ENCODE measurements at regions not wholly inside any gene's neighbourhood (a gene's known extent, or its start where the extent isn't known, plus 50 kb on each side); places are given as distances from the start of the nearest gene placed in this dataset.
A peak's percentile ranks its signal among the peaks of the same experiment; 100 is the strongest.
"Not testable (repeated sequence)": the region's sequence is repeated elsewhere in the genome, so short reads cannot be mapped to it uniquely, and the experiment has no call there.

GRCh38 chr5:89816038-89816437 lies 593.5 kb downstream of the CETN3 start:
- TF ChIP-seq POLR2AphosphoS5 (IDR thresholded peaks at IDR 0.05; ENCODE audit: low read depth, low read length) (no peak), TAF1 (IDR thresholded peaks at IDR 0.05; ENCODE audit: borderline replicate concordance, low read depth, low read length) (no peak), POLR2A (IDR thresholded peaks at IDR 0.05; ENCODE audit: low read depth, low read length) (no peak)
- FAIRE-seq (no peak), DNase-seq (ENCODE audit: insufficient read length) (no peak)

GRCh38 chr5:89800735-89801134 lies 608.8 kb downstream of the CETN3 start:
- FAIRE-seq; DNase-seq (ENCODE audit: insufficient read length): not testable (repeated sequence)

GRCh38 chr5:89794504-89794903 lies 615.1 kb downstream of the CETN3 start:
- FAIRE-seq; DNase-seq (ENCODE audit: insufficient read length): not testable (repeated sequence)

GRCh38 chr5:89779734-89780133 lies 629.8 kb downstream of the CETN3 start:
- DNase-seq (ENCODE audit: insufficient read length); FAIRE-seq: not testable (repeated sequence)

- FAIRE-seq (no peak), DNase-seq (ENCODE audit: insufficient read length) (no peak)
- TF ChIP-seq POLR2AphosphoS5 (IDR thresholded peaks at IDR 0.05; ENCODE audit: low read depth, low read length) = no peak
- TF ChIP-seq POLR2A (IDR thresholded peaks at IDR 0.05; ENCODE audit: low read depth, low read length) = no peak
- no peak for TF ChIP-seq TAF1 (IDR thresholded peaks at IDR 0.05; ENCODE audit: borderline replicate concordance, low read depth, low read length)
Observed at GRCh38 chr5:89777758-89778157, 631.8 kb downstream of the CETN3 start.

- DNase-seq (ENCODE audit: insufficient read length) = no peak
- FAIRE-seq = no peak
- TF ChIP-seq POLR2AphosphoS5 (IDR thresholded peaks at IDR 0.05; ENCODE audit: low read depth, low read length) (no peak), POLR2A (IDR thresholded peaks at IDR 0.05; ENCODE audit: low read depth, low read length) (no peak), TAF1 (IDR thresholded peaks at IDR 0.05; ENCODE audit: borderline replicate concordance, low read depth, low read length) (no peak)
Observed at GRCh38 chr5:89769975-89770374, 639.6 kb downstream of the CETN3 start.

GRCh38 chr5:89759802-89760201 lies 649.8 kb downstream of the CETN3 start:
- TF ChIP-seq POLR2A (IDR thresholded peaks at IDR 0.05; ENCODE audit: low read depth, low read length) (no peak), TAF1 (IDR thresholded peaks at IDR 0.05; ENCODE audit: borderline replicate concordance, low read depth, low read length) (no peak), POLR2AphosphoS5 (IDR thresholded peaks at IDR 0.05; ENCODE audit: low read depth, low read length) (no peak)
- no peak for DNase-seq (ENCODE audit: insufficient read length)
- no peak for FAIRE-seq

- DNase-seq (ENCODE audit: insufficient read length) (no peak), FAIRE-seq (no peak)
- TF ChIP-seq TAF1 (IDR thresholded peaks at IDR 0.05; ENCODE audit: borderline replicate concordance, low read depth, low read length) (no peak), POLR2A (IDR thresholded peaks at IDR 0.05; ENCODE audit: low read depth, low read length) (no peak), POLR2AphosphoS5 (IDR thresholded peaks at IDR 0.05; ENCODE audit: low read depth, low read length) (no peak)
Observed at GRCh38 chr5:89758146-89758545, 651.4 kb downstream of the CETN3 start.

GRCh38 chr5:89756955-89757354 lies 652.6 kb downstream of the CETN3 start:
- TF ChIP-seq POLR2AphosphoS5 (IDR thresholded peaks at IDR 0.05; ENCODE audit: low read depth, low read length) (no peak), TAF1 (IDR thresholded peaks at IDR 0.05; ENCODE audit: borderline replicate concordance, low read depth, low read length) (no peak), POLR2A (IDR thresholded peaks at IDR 0.05; ENCODE audit: low read depth, low read length) (no peak)
- DNase-seq (ENCODE audit: insufficient read length) = no peak
- FAIRE-seq = peak; percentile 5

- TF ChIP-seq TAF1 (IDR thresholded peaks at IDR 0.05; ENCODE audit: borderline replicate concordance, low read depth, low read length) = no peak
- no peak for TF ChIP-seq POLR2A (IDR thresholded peaks at IDR 0.05; ENCODE audit: low read depth, low read length)
- TF ChIP-seq POLR2AphosphoS5 (IDR thresholded peaks at IDR 0.05; ENCODE audit: low read depth, low read length) = no peak
- DNase-seq (ENCODE audit: insufficient read length) (no peak), FAIRE-seq (no peak)
Observed at GRCh38 chr5:89755024-89755423, 654.5 kb downstream of the CETN3 start.

GRCh38 chr5:89735082-89735481 lies 674.5 kb downstream of the CETN3 start:
- no peak for DNase-seq (ENCODE audit: insufficient read length)
- TF ChIP-seq POLR2A (IDR thresholded peaks at IDR 0.05; ENCODE audit: low read depth, low read length) (no peak), TAF1 (IDR thresholded peaks at IDR 0.05; ENCODE audit: borderline replicate concordance, low read depth, low read length) (no peak), POLR2AphosphoS5 (IDR thresholded peaks at IDR 0.05; ENCODE audit: low read depth, low read length) (no peak)
- no peak for FAIRE-seq

GRCh38 chr5:89733772-89734171 lies 675.8 kb downstream of the CETN3 start:
- DNase-seq (ENCODE audit: insufficient read length) (no peak), FAIRE-seq (no peak)
- TF ChIP-seq POLR2A (IDR thresholded peaks at IDR 0.05; ENCODE audit: low read depth, low read length) (no peak), POLR2AphosphoS5 (IDR thresholded peaks at IDR 0.05; ENCODE audit: low read depth, low read length) (no peak), TAF1 (IDR thresholded peaks at IDR 0.05; ENCODE audit: borderline replicate concordance, low read depth, low read length) (no peak)

GRCh38 chr5:89729623-89730301 lies 679.8 kb downstream of the CETN3 start:
- no peak for TF ChIP-seq TAF1 (IDR thresholded peaks at IDR 0.05; ENCODE audit: borderline replicate concordance, low read depth, low read length)
- no peak for TF ChIP-seq POLR2AphosphoS5 (IDR thresholded peaks at IDR 0.05; ENCODE audit: low read depth, low read length)
- TF ChIP-seq POLR2A (IDR thresholded peaks at IDR 0.05; ENCODE audit: low read depth, low read length) = no peak
- no peak for DNase-seq (ENCODE audit: insufficient read length)
- peak; percentile 91 for FAIRE-seq

Measured in GM12892 (cell line).